NOMO-1 treated with DMSO at 0.1 percent for 48 hours (cell line): ENCODE measurements at regions not wholly inside any gene's neighbourhood (a gene's known extent, or its start where the extent isn't known, plus 50 kb on each side); places are given as distances from the start of the nearest gene placed in this dataset.

Source experiments
- DNase-seq: peaks from one replicate; lab custom pipeline; 2025; ENCODE audit not compliant: unreplicated experiment; lab: John Stamatoyannopoulos, UW

DNA sequence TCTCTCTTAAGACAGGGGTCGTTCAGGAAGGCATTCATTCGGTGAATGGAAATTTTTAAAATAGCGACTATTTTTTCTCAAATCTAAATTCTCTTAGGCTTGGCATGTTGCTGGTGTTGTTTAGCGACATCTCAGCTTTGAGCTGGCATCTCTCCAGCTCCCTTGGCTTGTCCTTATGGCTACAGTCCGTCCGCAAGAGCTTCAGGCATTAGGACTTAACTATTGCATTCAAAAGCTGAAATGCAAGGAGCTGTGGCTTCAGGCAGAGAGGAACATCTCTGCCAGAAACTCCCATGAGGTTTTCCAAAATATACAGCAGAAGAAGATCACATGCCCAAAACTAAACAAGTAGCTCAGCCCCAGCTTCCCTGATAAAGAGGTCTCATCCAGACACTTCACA is 578.5 kb downstream of the EFNB2 start:
- DNase-seq, result no peak

DNA sequence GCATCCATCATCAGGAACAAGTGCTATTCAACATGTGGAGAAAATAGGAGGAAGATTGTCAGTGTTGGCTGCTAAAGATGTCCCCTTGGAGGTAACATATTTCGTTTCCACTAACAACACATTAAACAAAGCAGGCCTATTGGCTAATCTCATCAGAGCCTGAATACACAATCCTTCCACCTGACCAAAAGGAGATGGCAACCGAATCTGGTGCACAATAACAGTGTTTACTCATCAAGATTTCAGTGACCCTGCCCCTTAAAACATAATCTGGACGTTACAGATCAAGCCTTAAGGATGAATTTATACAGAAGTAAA is 582.5 kb downstream of the EFNB2 start:
- DNase-seq, result no peak

- peak; percentile 78 for DNase-seq
Measured at GRCh38 chr13:105952233-105952972, 583.1 kb downstream of the EFNB2 start.

- DNase-seq, result no peak
Measured at GRCh38 chr13:105948143-105948542, 587.3 kb downstream of the EFNB2 start.

DNA sequence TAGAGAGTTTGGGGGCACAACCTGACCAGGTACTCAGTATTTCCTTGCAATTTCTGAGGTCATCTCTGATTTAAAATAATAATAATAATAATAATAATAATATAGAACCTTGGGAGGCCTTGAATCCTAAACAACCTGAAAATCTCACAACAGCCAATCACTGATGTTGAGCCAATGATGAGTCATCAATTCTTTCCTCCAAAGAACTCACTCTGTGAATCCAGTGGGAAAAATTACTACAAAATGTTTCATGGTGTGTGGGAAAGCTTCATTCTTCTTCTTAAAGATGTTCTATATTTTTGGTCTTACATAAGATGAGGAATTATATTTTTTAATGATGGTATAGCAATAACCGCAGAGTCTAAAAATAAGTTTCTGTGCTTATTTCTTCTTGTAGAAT is 594.6 kb downstream of the EFNB2 start:
- DNase-seq, result no peak

DNA sequence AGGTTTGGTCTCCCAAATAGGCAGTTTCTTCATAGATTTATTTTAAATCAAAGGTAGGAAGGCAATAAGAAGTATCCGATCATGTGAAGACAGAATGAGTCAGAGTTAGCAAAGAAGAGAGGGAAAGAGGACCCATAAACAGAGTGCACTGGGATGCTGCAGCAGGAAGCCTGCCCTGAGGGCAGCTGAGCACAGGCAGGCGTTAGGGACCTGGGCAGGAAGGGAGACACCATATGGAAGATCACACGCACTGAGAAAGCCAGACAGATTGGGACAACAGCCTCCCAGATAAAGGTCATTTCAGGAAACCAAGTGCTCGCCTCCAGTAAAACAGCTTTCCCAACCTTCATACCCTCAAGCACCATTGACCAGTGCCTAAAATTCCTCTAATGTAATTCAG is 598.0 kb downstream of the EFNB2 start:
- DNase-seq, result no peak

GRCh38 chr13:105936816-105937215 is 598.6 kb downstream of the EFNB2 start:
- DNase-seq, result no peak

DNA sequence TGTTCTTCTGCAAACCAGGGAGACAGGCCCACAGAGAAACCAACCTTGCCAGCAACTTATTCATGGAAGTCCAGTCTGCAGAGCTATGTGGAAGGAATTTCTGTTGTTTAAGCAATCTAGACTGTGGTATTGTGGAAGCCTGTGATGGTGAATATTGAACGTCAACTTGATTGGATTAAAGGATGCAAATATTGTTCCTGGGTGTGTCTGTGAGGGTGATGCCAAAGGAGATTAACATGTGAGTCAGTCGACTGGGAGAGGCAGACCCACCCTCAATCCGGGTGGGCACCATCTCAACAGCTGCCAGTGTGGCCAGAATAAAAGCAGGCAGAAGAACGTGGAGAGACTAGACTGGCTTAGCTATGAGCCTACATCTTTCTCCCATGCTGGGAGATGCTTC is 606.0 kb downstream of the EFNB2 start:
- DNase-seq, result no peak

DNA sequence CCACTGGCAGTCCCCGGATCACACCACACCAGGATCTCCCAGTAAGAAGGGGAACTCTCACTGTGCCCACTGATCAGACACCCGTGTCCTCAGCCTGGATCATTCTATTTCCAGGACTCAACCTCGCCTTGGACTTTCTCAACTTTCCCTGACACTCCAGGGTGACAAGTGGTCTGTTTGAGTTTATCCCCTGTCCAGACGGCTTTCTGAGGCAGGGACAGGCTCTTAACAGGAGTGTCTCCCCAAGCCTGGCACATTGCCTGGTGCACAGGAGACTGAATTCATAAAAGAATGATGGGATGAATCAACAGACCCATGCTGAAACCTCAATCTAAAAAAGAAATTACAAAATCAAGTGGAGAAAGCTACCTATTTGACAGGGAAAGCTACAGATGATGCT is 606.6 kb downstream of the EFNB2 start:
- DNase-seq, result no peak

DNA sequence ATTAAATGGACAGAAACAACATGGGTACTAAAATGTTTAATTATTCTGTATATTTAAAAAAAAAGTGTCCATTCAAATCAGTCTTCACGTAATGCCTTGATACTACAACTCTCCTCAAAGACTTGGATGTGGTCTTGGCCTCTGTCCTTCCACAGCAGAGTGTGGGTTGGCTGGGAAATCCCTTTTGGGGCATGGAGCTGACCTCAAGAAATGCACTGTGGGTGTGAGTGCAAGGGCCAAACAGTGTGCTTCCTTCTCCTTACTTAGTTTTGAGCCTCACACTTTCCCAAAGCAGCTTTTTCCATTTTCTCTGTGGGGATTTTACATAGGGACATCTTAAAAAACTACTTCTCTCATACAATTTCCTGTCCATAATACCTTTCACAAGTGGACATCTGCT is 607.4 kb downstream of the EFNB2 start:
- no peak for DNase-seq

DNA sequence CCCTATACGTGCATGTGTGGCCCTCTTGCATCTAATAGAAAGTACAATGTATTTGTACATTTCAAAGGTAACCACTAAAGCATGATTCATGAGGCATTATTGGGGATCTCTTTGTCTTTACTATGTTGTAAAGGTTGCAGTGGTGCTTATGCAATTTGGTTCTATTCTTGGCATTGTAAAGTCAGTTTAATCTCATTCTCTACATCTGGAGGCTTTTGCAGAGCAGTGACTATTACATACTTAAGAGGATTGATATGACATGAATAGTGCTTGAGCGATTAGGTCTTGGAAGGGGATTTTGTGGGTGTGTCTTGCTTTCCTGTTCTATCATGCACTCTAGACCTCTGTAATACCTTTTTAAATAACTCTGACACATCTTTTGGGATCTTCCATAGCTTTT is 610.0 kb downstream of the EFNB2 start:
- peak; percentile 11 for DNase-seq

DNA sequence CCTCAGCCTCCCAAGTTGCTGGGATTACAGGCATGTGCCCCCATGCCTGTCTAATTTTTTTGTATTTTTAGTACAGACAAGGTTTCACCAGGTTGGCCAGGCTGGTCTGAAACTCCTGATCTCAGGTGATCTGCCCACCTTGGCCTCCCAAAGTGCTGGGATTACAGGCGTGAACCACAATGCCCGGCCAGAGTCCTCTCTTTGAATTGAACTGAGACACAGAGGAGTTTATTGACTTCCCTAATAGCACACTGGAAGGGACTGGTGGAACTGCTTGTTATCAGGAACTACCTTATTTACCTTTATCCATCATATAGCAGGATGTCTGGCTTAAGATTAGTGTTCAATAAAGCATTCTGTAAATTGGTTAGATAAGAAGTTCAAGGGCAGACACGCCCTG is 613.8 kb downstream of the EFNB2 start:
- DNase-seq, result no peak

DNA sequence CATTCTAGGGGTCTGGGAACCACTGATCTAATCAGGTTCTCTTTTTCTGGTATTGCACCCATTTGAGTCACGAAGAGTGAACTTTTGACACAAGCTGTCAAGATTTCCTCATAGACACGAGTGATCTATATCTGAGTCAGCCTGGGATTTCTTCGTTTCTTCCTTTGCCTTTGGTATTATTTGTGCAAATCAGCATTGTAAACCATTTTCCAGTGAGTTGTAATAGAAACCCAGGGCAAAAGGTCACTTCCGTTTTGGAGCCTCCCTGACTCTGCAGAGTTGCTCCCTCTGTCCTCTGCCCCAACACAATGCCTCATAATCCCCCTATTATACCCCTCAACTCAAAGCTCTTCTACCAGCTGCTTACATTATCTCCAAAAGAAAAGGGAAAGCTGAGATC is 615.1 kb downstream of the EFNB2 start:
- peak; percentile 80 for DNase-seq

DNA sequence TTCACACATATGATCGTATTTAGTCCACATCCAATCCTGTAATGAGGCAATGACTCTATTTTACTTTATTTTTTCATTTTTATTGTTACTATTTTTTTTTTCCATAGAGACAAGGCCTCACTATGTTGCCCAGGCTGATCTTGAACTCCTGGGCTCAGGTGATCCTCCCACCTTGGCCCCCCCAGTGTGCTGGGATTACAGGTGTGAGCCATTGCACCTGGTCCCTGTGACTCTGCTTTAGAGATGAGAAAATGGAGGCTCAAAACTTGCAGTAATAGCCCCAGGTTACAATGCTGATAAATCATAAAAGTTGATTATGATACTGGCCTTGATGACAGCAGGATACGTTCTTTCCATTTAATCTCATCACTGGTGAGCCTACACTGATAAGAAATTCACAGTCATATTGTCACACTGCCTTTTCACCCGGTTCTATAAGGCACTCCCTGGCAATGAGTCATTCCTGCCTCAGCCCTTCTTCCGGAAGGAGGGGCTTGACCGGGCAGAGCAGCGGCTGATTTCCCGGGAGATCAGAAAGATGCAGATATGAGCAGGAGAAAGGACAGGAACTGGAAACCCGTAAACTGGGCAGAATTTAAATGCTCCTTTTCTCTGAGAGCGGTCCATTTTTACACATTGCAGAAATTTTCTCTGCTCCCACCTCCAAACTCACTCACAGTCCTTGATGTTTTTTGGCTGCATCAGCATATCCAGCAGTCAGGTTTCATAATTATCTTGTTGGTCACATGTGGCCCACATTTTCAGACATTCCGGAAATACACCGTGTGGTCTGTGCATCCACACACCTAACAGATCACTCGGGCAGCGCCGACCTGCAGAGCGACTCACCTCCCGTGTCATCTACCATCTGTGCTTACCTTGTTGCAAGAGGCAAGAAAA is 616.4 kb downstream of the EFNB2 start:
- DNase-seq, result no peak

DNA sequence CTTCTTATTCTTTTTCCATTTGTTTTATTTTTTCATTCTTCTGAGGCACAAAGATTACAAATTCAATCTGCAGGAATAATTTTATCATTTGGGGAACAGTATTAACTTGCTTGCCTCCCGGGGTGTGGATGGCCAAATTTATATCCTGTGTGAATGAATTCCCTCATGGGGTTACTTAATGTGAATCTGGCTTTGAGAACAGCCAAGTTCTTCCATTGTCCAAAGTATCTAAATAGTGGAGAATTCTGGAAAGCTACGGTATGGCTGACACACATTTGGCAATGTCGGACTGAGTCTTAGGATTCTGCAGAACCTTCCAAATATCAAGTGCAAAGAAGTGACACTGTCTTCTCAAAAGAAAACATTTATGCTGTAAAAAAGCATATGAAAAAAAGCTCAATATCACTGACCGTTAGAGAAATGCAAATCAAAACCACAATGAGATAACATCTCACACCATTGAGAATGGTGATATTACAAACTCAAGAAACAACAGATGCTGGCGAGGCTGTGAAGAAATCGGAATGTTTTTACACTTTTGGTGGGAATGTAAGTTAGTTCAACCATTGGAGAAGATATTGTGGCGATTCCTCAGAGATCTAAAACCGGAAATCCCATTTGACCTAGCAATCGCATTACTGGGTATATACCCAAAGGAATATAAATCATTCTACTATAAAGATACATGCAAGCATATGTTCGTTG is 620.2 kb downstream of the EFNB2 start:
- DNase-seq, result no peak

- DNase-seq, result no peak
Measured at GRCh38 chr13:105914291-105915036, 621.0 kb downstream of the EFNB2 start.

DNA sequence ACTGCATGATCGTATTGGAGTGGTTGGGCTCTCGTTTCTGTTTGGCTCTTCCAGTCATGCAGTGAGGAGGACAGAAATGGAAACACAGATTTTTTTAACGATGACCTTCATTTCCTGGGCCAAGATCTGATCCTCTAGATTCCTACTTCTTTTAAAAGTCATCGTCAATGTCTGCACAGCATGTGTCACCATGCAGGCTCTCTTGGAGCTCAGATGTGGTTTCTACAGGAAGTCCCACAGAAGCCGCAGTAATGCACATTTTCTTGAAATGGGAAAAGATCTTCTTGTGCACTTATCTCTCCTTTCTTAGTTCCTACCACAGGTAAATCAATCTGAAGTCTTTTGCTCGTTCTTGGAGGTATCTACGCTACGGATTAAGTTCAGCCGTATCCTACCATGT is 626.9 kb downstream of the EFNB2 start:
- DNase-seq, result peak; percentile 48

DNA sequence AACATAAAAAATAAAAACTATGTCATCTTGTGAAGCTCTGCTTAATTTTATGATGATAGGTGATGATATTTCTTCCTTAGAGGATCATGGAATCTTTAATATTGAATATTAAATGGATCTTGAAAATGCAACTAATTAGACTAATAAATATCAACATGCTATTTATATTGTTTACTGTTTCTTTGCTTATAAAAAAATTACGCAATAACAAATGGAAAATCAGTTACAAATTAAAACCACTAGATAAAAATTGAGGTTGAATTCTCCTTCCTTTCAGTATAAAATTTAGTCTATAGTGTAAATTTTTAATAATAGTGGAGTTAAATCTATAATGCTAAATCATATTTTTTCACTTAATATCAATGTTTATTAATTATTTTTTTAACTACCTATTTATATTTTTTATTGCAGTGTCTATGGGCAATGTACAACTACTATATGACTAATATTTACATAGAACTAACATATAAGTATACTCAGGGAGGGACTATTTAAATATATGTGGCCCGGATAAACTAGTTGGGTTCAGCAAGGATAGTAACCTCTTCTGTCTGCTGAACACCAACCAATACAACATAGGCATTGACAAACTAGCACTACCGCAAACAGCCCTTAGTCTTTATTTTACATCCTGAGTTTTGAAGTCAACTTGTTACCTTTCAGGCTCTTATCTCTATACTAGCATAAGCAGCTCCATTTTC is 628.0 kb downstream of the EFNB2 start:
- no peak for DNase-seq

DNA sequence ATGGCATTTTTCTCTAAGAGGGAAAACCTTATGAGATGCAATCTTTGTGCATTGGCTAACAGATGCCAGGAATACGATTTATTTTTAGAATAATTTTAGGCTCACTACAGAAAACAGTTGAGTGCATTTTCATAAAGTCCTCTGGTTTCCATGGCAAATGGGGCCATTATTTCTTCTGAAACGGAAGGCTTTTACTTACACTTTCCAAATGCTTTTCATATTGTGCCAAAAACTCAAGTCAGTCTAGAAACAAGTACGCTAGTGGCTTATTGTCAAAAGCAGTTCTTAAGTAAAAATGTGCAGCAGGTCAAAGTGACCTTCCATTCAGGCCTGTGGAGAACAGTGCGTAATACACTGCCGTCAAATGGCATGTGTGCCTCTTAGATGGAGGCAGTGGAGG is 628.7 kb downstream of the EFNB2 start:
- no peak for DNase-seq

DNA sequence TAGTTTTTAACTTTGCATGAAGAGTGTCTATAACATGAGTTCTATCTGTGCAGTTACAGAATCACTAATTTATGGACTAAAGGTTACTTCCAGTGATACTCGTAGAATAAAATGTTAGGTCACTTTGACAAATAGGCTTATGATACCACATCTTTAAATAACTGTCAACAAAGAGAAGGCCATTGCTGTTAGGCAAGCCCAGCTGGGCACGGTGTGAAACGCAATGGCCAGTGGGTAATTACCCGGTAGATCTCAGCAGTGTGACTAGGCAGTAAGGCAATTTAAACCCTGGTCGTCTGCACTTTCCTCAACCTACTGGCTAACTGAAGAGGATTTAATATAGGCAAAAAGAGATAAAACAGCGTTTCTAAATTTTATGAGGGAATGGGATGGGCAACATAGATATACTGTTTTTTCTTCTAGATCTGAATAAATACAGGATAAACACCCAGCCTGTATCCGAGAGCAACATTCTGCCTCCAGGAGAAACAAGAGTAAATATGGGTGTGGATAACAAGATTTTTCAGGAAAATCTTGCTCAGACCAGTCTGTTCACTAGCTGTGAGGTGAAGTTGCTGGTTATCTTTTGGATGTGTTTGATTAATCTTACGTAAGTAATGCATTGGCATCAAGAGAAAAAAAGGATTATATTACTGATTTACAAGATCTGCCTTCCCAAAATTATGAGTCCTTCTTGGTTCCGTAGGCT is 631.3 kb downstream of the EFNB2 start:
- DNase-seq, result no peak
